ENCODE measurements at regions not wholly inside any gene's neighbourhood (a gene's known extent, or its start where the extent isn't known, plus 50 kb on each side); places are given as distances from the start of the nearest gene placed in this dataset.

- H3K9me2 ChIP-seq (ENCODE audit: insufficient read depth) = no peaks in the 10 kb centered on the region
- H3K4me3 ChIP-seq (replicated peaks in 1 of 2; ENCODE audit: low read depth in 1 of 2, low read length in 2 of 2) = no peak overlapping the region
- H3K79me2 ChIP-seq (ENCODE audit: insufficient read depth, low read length) = no peaks in the 10 kb centered on the region
- H3K9ac ChIP-seq (ENCODE audit: low read length) = no peak overlapping the region
- no peak overlapping the region for H3K27ac ChIP-seq (ENCODE audit: low read depth, low read length)
- no peaks in the 10 kb centered on the region for H3K27me3 ChIP-seq (ENCODE audit: insufficient read depth, low read length)
- POLR2A ChIA-PET = no interaction called here
- RAD21 ChIA-PET (ENCODE audit: low non-redundant PET in 1 of 2, low total read pairs in 2 of 2, uncharacterized antibody in 2 of 2, unreplicated experiment in 2 of 2) = no interaction called here
- TF ChIP-seq RAD21 (IDR thresholded peaks at IDR 0.05; ENCODE audit: low read depth) (no peak), FOSL1 (IDR thresholded peaks at IDR 0.05; ENCODE audit: low read depth) (no peak), ATF3 (IDR thresholded peaks at IDR 0.05) (no peak), POLR2AphosphoS5 (IDR thresholded peaks at IDR 0.05; ENCODE audit: low read depth, low read length) (no peak), EZH2 (IDR thresholded peaks at IDR 0.05) (no peak), ZNF274 (IDR thresholded peaks at IDR 0.05; ENCODE audit: low read depth, low read length) (no peak)
- H3K36me3 ChIP-seq (ENCODE audit: control insufficient read depth in 1 of 2, insufficient read depth in 2 of 2, low read length in 2 of 2) = no peaks in the 10 kb centered on the region
- H2AFZ ChIP-seq (ENCODE audit: low read depth, low read length, poor library complexity, severe bottlenecking) = no peak overlapping the region
- H3K4me1 ChIP-seq (ENCODE audit: control insufficient read depth in 1 of 2, insufficient read depth in 2 of 2, low read length in 2 of 2) = peaks cover 4 to 15% of the 10 kb centered on the region in 2 experiments
- CTCF ChIA-PET = no interaction called here
- BruUV-seq (replicated peaks) = no TSS peak
- intact Hi-C loops (cut with micrococcal nuclease) = no loop called here
- DNase-seq (ENCODE audit: low read depth, low spot score) = no peak
- H3K9me3 ChIP-seq (ENCODE audit: control insufficient read depth in 1 of 2, insufficient read depth in 1 of 2, low read depth in 1 of 2, low read length in 2 of 2) = no peaks in the 10 kb centered on the region
- no peaks in the 10 kb centered on the region for H4K20me1 ChIP-seq (ENCODE audit: insufficient read depth)
- no peak overlapping the region for H3K4me2 ChIP-seq (ENCODE audit: low read length)
- no peak for ATAC-seq
Observed at GRCh38 chr2:37767046-37767445, 95.6 kb upstream of the CDC42EP3 start.

GRCh38 chr2:37767959-37768925 lies 96.8 kb upstream of the CDC42EP3 start:
- Histone ChIP-seq H3K79me2 (ENCODE audit: insufficient read depth, low read length) (no peaks in the 10 kb centered on the region), H4K20me1 (ENCODE audit: insufficient read depth) (no peaks in the 10 kb centered on the region), H3K9ac (ENCODE audit: low read length) (no peak overlapping the region), H3K27ac (ENCODE audit: low read depth, low read length) (no peak overlapping the region), H3K9me2 (ENCODE audit: insufficient read depth) (no peaks in the 10 kb centered on the region), H3K36me3 (ENCODE audit: control insufficient read depth in 1 of 2, insufficient read depth in 2 of 2, low read length in 2 of 2) (no peaks in the 10 kb centered on the region), H3K4me3 (replicated peaks in 1 of 2; ENCODE audit: low read depth in 1 of 2, low read length in 2 of 2) (no peak overlapping the region), H3K4me2 (ENCODE audit: low read length) (peak overlapping the region; percentile 46), H3K27me3 (ENCODE audit: insufficient read depth, low read length) (no peaks in the 10 kb centered on the region), H3K4me1 (ENCODE audit: control insufficient read depth in 1 of 2, insufficient read depth in 2 of 2, low read length in 2 of 2) (peaks cover 4 to 15% of the 10 kb centered on the region in 2 experiments), H2AFZ (ENCODE audit: low read depth, low read length, poor library complexity, severe bottlenecking) (no peak overlapping the region), H3K9me3 (ENCODE audit: control insufficient read depth in 1 of 2, insufficient read depth in 1 of 2, low read depth in 1 of 2, low read length in 2 of 2) (no peaks in the 10 kb centered on the region)
- DNase-seq (ENCODE audit: low read depth, low spot score) = no peak
- ChIA-PET POLR2A (no interaction called here), RAD21 (ENCODE audit: low non-redundant PET in 1 of 2, low total read pairs in 2 of 2, uncharacterized antibody in 2 of 2, unreplicated experiment in 2 of 2) (no interaction called here), CTCF (no interaction called here)
- ATAC-seq = peak; percentile 84
- BruUV-seq (replicated peaks) = no TSS peak
- intact Hi-C loops (cut with micrococcal nuclease) = no loop called here
- TF ChIP-seq ELF1 (IDR thresholded peaks at IDR 0.05; ENCODE audit: borderline replicate concordance, low read depth) (no peak), CEBPB (IDR thresholded peaks at IDR 0.05; ENCODE audit: low read depth) (no peak), ZFX (IDR thresholded peaks at IDR 0.05) (no peak), FOSL1 (IDR thresholded peaks at IDR 0.05; ENCODE audit: low read depth) (no peak), CBX3 (IDR thresholded peaks at IDR 0.05; ENCODE audit: low read depth) (no peak), EZH2phosphoT487 (IDR thresholded peaks at IDR 0.05; ENCODE audit: borderline replicate concordance) (no peak), ZBTB33 (IDR thresholded peaks at IDR 0.05; ENCODE audit: extremely low read depth, insufficient replicate concordance, low read length) (no peak), YY1 (IDR thresholded peaks at IDR 0.05; ENCODE audit: extremely low read depth, insufficient replicate concordance, low read depth, low read length) (no peak), EZH2 (IDR thresholded peaks at IDR 0.05) (no peak), TCF7L2 (IDR thresholded peaks at IDR 0.05; ENCODE audit: borderline replicate concordance, extremely low read depth, insufficient read depth, insufficient read length) (no peak), CTCF (IDR thresholded peaks at IDR 0.05 in 2 of 3, conservative IDR thresholded peaks at IDR 0.05 in 1 of 3; ENCODE audit: borderline replicate concordance in 1 of 3, insufficient read depth in 1 of 3, low read depth in 2 of 3, low read length in 2 of 3) (no peak)

All from HCT116 (cell line).